Loucy (cell line): ENCODE measurements at regions not wholly inside any gene's neighbourhood (a gene's known extent, or its start where the extent isn't known, plus 50 kb on each side); places are given as distances from the start of the nearest gene placed in this dataset.

Source experiments
- H2AFZ ChIP-seq: fragments of 200-600 bp; sonication (generic); 2 replicates; pipeline ENCODE4 v1.6.0; 2016; ENCODE audit warnings: antibody characterized with exemption, mild to moderate bottlenecking, low read length, moderate library complexity
- H3F3A ChIP-seq: fragments of 200-600 bp; 2 replicates; pipeline ENCODE4 v1.6.0; 2016; ENCODE audit warnings: antibody characterized with exemption, low read depth, mild to moderate bottlenecking
- H3K27me3 ChIP-seq: fragments of 200-600 bp; sonication (generic); 2 replicates; pipeline ENCODE4 v1.6.1; 2014; ENCODE audit warnings: low read length, mild to moderate bottlenecking; ENCODE audit not compliant: insufficient read depth, poor library complexity, severe bottlenecking
- H3K36me3 ChIP-seq: fragments of 200-600 bp; sonication (generic); 2 replicates; pipeline ENCODE4 v1.6.1; 2016; ENCODE audit warnings: low read length; ENCODE audit not compliant: insufficient read depth
- H3K4me1 ChIP-seq: fragments of 200-600 bp; sonication (generic); 2 replicates; pipeline ENCODE4 v1.5.1; 2014; ENCODE audit warnings: low read length, mild to moderate bottlenecking; ENCODE audit not compliant: insufficient read depth, poor library complexity, severe bottlenecking
- H3K4me2 ChIP-seq: fragments of 200-600 bp; sonication (generic); 2 replicates; pipeline ENCODE4 v1.6.0; 2014; ENCODE audit warnings: antibody characterized with exemption, low read length, low read depth, mild to moderate bottlenecking; ENCODE audit not compliant: poor library complexity, severe bottlenecking
- H3K4me3 ChIP-seq: fragments of 200-600 bp; sonication (generic); 2 replicates; pipeline ENCODE4 v1.5.1; 2014; ENCODE audit warnings: low read length, mild to moderate bottlenecking, mixed read lengths; ENCODE audit not compliant: poor library complexity, severe bottlenecking
- H3K79me2 ChIP-seq: fragments of 200-600 bp; sonication (generic); 2 replicates; pipeline ENCODE4 v1.6.1; 2014; ENCODE audit warnings: low read length; ENCODE audit not compliant: insufficient read depth
- H3K9ac ChIP-seq: fragments of 200-600 bp; sonication (generic); 2 replicates; pipeline ENCODE4 v1.6.0; 2014; ENCODE audit warnings: mild to moderate bottlenecking, low read depth, low read length, moderate library complexity; ENCODE audit not compliant: poor library complexity, severe bottlenecking
- H3K9me2 ChIP-seq: fragments of 200-600 bp; sonication (generic); replicated peaks from 2 replicates; pipeline ENCODE4 v1.6.1; 2016; ENCODE audit warnings: low read depth, low read length, mixed read lengths
- H3K9me3 ChIP-seq: fragments of 200-600 bp; sonication (generic); 2 replicates; pipeline ENCODE4 v1.6.1; 2014; ENCODE audit warnings: mild to moderate bottlenecking, antibody characterized with exemption, low read length, low read depth; ENCODE audit not compliant: insufficient read depth
- H4K20me1 ChIP-seq: fragments of 200-600 bp; sonication (generic); 2 replicates; pipeline ENCODE4 v1.6.0; 2014; ENCODE audit warnings: antibody characterized with exemption, low read length, mild to moderate bottlenecking; ENCODE audit not compliant: insufficient read depth, poor library complexity, severe bottlenecking
- CTCF ChIP-seq: fragments of 200-600 bp; sonication (generic); conservative IDR thresholded peaks from 2 replicates; pipeline ENCODE4 v1.5.1; 2014; ENCODE audit warnings: mild to moderate bottlenecking, antibody characterized with exemption, low read length
- EZH2phosphoT487 ChIP-seq: fragments of 200-600 bp; IDR thresholded peaks from 2 replicates; pipeline ENCODE4 v1.6.1; 2018; ENCODE audit warnings: antibody characterized with exemption, mild to moderate bottlenecking, moderate library complexity, borderline replicate concordance

- H3K36me3 ChIP-seq, result no peaks in the 10 kb centered on the region
- no peak overlapping the region for H3K4me2 ChIP-seq
- no peak overlapping the region for H3K9ac ChIP-seq
- no peak overlapping the region for H2AFZ ChIP-seq
- H3K4me1 ChIP-seq, result no peaks in the 10 kb centered on the region
- no peaks in the 10 kb centered on the region for H3K9me3 ChIP-seq
- H3F3A ChIP-seq, result no peaks in the 10 kb centered on the region
- no peaks in the 10 kb centered on the region for H3K79me2 ChIP-seq
- H3K27me3 ChIP-seq, result no peaks in the 10 kb centered on the region
- no peak for TF ChIP-seq CTCF
- H4K20me1 ChIP-seq, result no peaks in the 10 kb centered on the region
- no peaks in the 10 kb centered on the region for H3K9me2 ChIP-seq
- no peak overlapping the region for H3K4me3 ChIP-seq
Observed at GRCh38 chr6:156725712-156726111, 51.5 kb upstream of the ARID1B start.

- Histone ChIP-seq H3K9me3 (no peaks in the 10 kb centered on the region), H3F3A (no peaks in the 10 kb centered on the region), H2AFZ (no peak overlapping the region), H3K4me1 (no peaks in the 10 kb centered on the region), H3K9me2 (no peaks in the 10 kb centered on the region), H3K4me3 (no peak overlapping the region), H3K9ac (no peak overlapping the region), H3K36me3 (no peaks in the 10 kb centered on the region), H3K27me3 (no peaks in the 10 kb centered on the region), H4K20me1 (no peaks in the 10 kb centered on the region), H3K4me2 (no peak overlapping the region), H3K79me2 (no peaks in the 10 kb centered on the region)
- TF ChIP-seq EZH2phosphoT487 (no peak), CTCF (no peak)
Observed at GRCh38 chr6:156720691-156721685, 56.2 kb upstream of the ARID1B start.

- Histone ChIP-seq H3K4me3 (no peak overlapping the region), H3K4me1 (no peaks in the 10 kb centered on the region), H3K27me3 (no peaks in the 10 kb centered on the region), H3F3A (no peaks in the 10 kb centered on the region), H4K20me1 (no peaks in the 10 kb centered on the region), H3K9ac (no peak overlapping the region), H2AFZ (no peak overlapping the region), H3K4me2 (no peak overlapping the region), H3K9me3 (no peaks in the 10 kb centered on the region), H3K79me2 (no peaks in the 10 kb centered on the region), H3K36me3 (no peaks in the 10 kb centered on the region), H3K9me2 (no peaks in the 10 kb centered on the region)
- TF ChIP-seq CTCF (no peak), EZH2phosphoT487 (no peak)
Observed at GRCh38 chr6:156719720-156720563, 57.2 kb upstream of the ARID1B start.
